ENCODE measurements at regions not wholly inside any gene's neighbourhood (a gene's known extent, or its start where the extent isn't known, plus 50 kb on each side); places are given as distances from the start of the nearest gene placed in this dataset.
A peak's percentile ranks its signal among the peaks of the same experiment; 100 is the strongest.
"Not testable (repeated sequence)": the region's sequence is repeated elsewhere in the genome, so short reads cannot be mapped to it uniquely, and the experiment has no call there.

- no peak for DNase-seq (ENCODE audit: low spot score in 2 of 2)
- Histone ChIP-seq H3K4me3 (no peak overlapping the region), H3K27me3 (no peaks in the 10 kb centered on the region), H3K36me3 (no peaks in the 10 kb centered on the region), H3K4me1 (no peaks in the 10 kb centered on the region), H3K27ac (peak overlapping the region in 1 of 2 donors; percentile 51), H3K9me3 (no peaks in the 10 kb centered on the region)
- TF ChIP-seq, protein P1, sequence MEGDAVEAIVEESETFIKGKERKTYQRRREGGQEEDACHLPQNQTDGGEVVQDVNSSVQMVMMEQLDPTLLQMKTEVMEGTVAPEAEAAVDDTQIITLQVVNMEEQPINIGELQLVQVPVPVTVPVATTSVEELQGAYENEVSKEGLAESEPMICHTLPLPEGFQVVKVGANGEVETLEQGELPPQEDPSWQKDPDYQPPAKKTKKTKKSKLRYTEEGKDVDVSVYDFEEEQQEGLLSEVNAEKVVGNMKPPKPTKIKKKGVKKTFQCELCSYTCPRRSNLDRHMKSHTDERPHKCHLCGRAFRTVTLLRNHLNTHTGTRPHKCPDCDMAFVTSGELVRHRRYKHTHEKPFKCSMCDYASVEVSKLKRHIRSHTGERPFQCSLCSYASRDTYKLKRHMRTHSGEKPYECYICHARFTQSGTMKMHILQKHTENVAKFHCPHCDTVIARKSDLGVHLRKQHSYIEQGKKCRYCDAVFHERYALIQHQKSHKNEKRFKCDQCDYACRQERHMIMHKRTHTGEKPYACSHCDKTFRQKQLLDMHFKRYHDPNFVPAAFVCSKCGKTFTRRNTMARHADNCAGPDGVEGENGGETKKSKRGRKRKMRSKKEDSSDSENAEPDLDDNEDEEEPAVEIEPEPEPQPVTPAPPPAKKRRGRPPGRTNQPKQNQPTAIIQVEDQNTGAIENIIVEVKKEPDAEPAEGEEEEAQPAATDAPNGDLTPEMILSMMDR (IDR thresholded peaks at IDR 0.05), result no peak
- TF ChIP-seq POLR2AphosphoS5 (IDR thresholded peaks at IDR 0.05) (no peak), POLR2A (IDR thresholded peaks at IDR 0.05) (no peak)
- intact Hi-C loops (cut with DNase I; ENCODE audit: low total_unique reads), result no loop called here
Measured at GRCh38 chr4:138775890-138776289, 239.7 kb upstream of the NOCT start.

- Histone ChIP-seq H3K27me3 (no peaks in the 10 kb centered on the region), H3K4me1 (no peaks in the 10 kb centered on the region), H3K36me3 (no peaks in the 10 kb centered on the region), H3K9me3 (no peaks in the 10 kb centered on the region), H3K4me3 (no peak overlapping the region), H3K27ac (peak overlapping the region in 1 of 2 donors; percentile 51)
- DNase-seq (ENCODE audit: low spot score in 2 of 2), result no peak
- TF ChIP-seq, protein P1 (IDR thresholded peaks at IDR 0.05), result no peak
- no peak for TF ChIP-seq POLR2AphosphoS5 (IDR thresholded peaks at IDR 0.05)
- TF ChIP-seq POLR2A (IDR thresholded peaks at IDR 0.05), result no peak
- intact Hi-C loops (cut with DNase I; ENCODE audit: low total_unique reads), result no loop called here
Measured at GRCh38 chr4:138775489-138775888, 240.1 kb upstream of the NOCT start.

GRCh38 chr4:138774940-138775339, 240.6 kb upstream of the NOCT start:
- TF ChIP-seq POLR2AphosphoS5 (IDR thresholded peaks at IDR 0.05) (no peak), POLR2A (IDR thresholded peaks at IDR 0.05) (no peak)
- TF ChIP-seq, protein P1 (IDR thresholded peaks at IDR 0.05), result no peak
- intact Hi-C loops (cut with DNase I; ENCODE audit: low total_unique reads), result no loop called here
- no peaks in the 10 kb centered on the region for H3K27me3 ChIP-seq
- H3K4me1 ChIP-seq, result no peaks in the 10 kb centered on the region
- no peaks in the 10 kb centered on the region for H3K36me3 ChIP-seq
- no peak overlapping the region for H3K27ac ChIP-seq
- no peak for DNase-seq (ENCODE audit: low spot score in 2 of 2)
- no peaks in the 10 kb centered on the region for H3K9me3 ChIP-seq
- no peak overlapping the region for H3K4me3 ChIP-seq

DNA sequence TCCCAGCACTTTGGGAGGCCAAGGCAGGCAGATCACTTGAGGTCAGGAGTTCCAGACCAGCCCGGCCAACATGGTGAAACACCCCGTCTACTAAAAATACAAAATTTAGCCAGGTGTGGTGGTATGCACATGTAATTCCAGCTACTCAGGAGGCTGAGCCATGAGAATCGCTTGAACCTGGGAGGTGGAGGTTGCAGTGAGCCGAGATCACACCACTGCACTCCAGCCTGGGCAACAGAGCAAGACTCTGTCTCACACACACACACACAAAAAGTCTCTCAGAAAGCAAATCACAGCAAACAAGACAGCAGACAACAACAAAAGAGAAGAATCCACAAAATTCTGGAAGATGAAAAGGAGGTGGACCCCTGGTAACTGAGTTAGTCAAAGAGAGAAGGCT, 241.5 kb upstream of the NOCT start:
- H3K4me3 ChIP-seq; H3K4me1 ChIP-seq; H3K27me3 ChIP-seq; DNase-seq (ENCODE audit: low spot score in 2 of 2); intact Hi-C loops (cut with DNase I; ENCODE audit: low total_unique reads); H3K9me3 ChIP-seq; H3K27ac ChIP-seq; H3K36me3 ChIP-seq: not testable (repeated sequence)

DNA sequence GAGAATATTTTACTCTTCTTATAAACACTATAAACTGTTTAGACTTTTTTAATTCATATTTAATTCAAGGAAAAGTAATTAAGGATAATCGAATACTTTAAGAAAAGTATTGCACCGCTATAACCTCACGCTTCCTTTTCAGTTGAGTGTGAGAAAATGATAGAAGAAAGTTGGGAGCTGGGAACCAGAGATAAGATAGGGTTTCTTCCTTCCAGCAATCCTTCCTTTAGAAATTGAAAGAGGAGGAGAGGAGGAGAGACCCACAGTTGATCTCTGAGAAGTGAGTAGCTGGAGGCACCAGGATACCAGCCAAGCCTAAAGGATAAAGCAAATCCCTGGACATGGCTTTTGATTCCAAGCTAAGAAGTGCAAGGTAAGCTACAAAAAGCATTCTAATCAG, 242.3 kb upstream of the NOCT start:
- intact Hi-C loops (cut with DNase I; ENCODE audit: low total_unique reads), result no loop called here
- Histone ChIP-seq H3K9me3 (no peaks in the 10 kb centered on the region), H3K4me3 (no peak overlapping the region), H3K4me1 (no peaks in the 10 kb centered on the region), H3K27me3 (no peaks in the 10 kb centered on the region), H3K36me3 (no peaks in the 10 kb centered on the region), H3K27ac (no peak overlapping the region)
- TF ChIP-seq POLR2A (IDR thresholded peaks at IDR 0.05) (no peak), POLR2AphosphoS5 (IDR thresholded peaks at IDR 0.05) (no peak)
- TF ChIP-seq, protein P1 (IDR thresholded peaks at IDR 0.05), result no peak
- DNase-seq (ENCODE audit: low spot score in 2 of 2), result no peak

DNA sequence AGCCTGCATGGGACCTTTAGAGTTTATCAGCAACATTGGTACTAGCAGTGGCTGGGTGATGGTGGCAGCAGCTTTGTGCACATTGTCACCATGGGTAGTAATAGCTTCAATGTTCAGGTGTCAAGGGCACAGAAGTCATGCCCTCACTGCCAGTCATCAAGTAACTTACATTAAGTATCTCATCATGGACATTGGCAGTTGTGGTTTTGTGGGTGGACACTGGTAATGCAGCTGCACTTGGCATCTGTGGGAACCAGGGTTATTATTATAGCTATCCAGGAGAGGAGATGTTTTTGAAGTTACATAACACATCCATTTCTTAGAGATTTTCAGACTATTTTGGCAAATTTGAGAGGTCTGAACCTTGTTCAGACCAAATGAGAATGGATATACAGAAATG, 243.2 kb upstream of the NOCT start:
- TF ChIP-seq POLR2AphosphoS5 (IDR thresholded peaks at IDR 0.05), result no peak
- TF ChIP-seq, protein P1 (IDR thresholded peaks at IDR 0.05), result no peak
- TF ChIP-seq POLR2A (IDR thresholded peaks at IDR 0.05), result no peak

More for the DNA sequence above, 243.2 kb upstream of the NOCT start:
- Histone ChIP-seq H3K36me3 (no peaks in the 10 kb centered on the region), H3K4me1 (no peaks in the 10 kb centered on the region), H3K9me3 (no peaks in the 10 kb centered on the region), H3K27me3 (no peaks in the 10 kb centered on the region), H3K4me3 (no peak overlapping the region), H3K27ac (no peak overlapping the region)
- intact Hi-C loops (cut with DNase I; ENCODE audit: low total_unique reads), result no loop called here
- no peak for DNase-seq (ENCODE audit: low spot score in 2 of 2)
